Activated B cell treated with CpG ODN at 0.5 μM for 24 hours (primary cell): ENCODE measurements at regions not wholly inside any gene's neighbourhood (a gene's known extent, or its start where the extent isn't known, plus 50 kb on each side); places are given as distances from the start of the nearest gene placed in this dataset.

ENCODE experiments used
- ATAC-seq: fragments of 200-7000 bp; cut with Tn5 transposase; one replicate; pipeline ENCODE4 v1.10.0; 2021; ENCODE audit warnings: low read depth, mild to moderate bottlenecking, moderate library complexity
- CTCF ChIA-PET: fragments of 350-600 bp; sonication (Branson Sonifier 250); formaldehyde crosslinking; loops from one replicate; lab custom pipeline; 2021; ENCODE audit warnings: antibody characterized with exemption; lab: Charles Lee
- POLR2A ChIA-PET: fragments of 350-600 bp; sonication (Branson Sonifier 250); formaldehyde crosslinking; loops from one replicate; lab custom pipeline; 2021; ENCODE audit warnings: antibody characterized with exemption; lab: Charles Lee
- DNase-seq: peaks from one replicate; pipeline ENCODE4 v3.0.0; 2022
- H3K27ac Mint-ChIP-seq: one replicate; pipeline ENCODE4 v1.8.0; 2020; ENCODE audit warnings: mixed read lengths
- H3K27me3 Mint-ChIP-seq: one replicate; pipeline ENCODE4 v1.8.0; 2021; ENCODE audit warnings: mixed read lengths
- H3K36me3 Mint-ChIP-seq: one replicate; pipeline ENCODE4 v1.8.0; 2021; ENCODE audit warnings: low read depth, mixed read lengths
- H3K4me1 Mint-ChIP-seq: one replicate; pipeline ENCODE4 v1.8.0; 2021; ENCODE audit warnings: mixed read lengths
- H3K4me3 Mint-ChIP-seq: one replicate; pipeline ENCODE4 v1.8.0; 2020; ENCODE audit warnings: mild to moderate bottlenecking, mixed read lengths
- H3K9me3 Mint-ChIP-seq: one replicate; pipeline ENCODE4 v1.8.0; 2020; ENCODE audit warnings: mixed read lengths
- intact Hi-C: fragments of 100-400 bp; cut with micrococcal nuclease; formaldehyde crosslinking; loops from one replicate; pipeline ENCODE4 v1.15.1; 2024
- TF ChIP-seq, protein P1 (sequence below): fragments of 200-600 bp; IDR thresholded peaks from one replicate; pipeline ENCODE4 v1.8.0; 2022; ENCODE audit warnings: antibody characterized with exemption, mild to moderate bottlenecking

DNA sequence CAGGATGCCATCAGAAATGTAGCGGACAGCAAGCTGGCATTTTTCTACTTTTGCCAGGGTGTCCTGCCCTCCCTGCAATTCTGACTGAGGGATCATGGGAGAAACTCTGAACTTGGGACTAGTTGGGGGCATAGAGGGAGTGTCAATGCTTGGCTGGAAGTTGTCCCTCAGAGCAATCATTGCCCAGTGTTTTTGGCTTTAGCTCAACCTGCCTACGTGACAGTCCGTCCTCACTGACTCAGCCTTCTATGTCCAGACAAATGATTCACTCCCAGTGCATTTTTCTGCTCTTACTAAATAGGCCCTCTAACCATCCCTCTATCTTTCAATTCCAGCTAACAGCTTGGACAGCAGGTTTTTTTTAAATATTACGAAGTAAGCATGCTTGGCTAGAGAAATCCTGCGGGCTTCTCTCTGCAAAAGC is 627.4 kb downstream of the TLR4 start:
- H3K9me3 Mint-ChIP-seq, result no peaks in the 10 kb centered on the region
- no peaks in the 10 kb centered on the region for H3K4me1 Mint-ChIP-seq
- DNase-seq (no peak), ATAC-seq (no peak)
- no peak overlapping the region for H3K4me3 Mint-ChIP-seq
- TF ChIP-seq, protein P1, sequence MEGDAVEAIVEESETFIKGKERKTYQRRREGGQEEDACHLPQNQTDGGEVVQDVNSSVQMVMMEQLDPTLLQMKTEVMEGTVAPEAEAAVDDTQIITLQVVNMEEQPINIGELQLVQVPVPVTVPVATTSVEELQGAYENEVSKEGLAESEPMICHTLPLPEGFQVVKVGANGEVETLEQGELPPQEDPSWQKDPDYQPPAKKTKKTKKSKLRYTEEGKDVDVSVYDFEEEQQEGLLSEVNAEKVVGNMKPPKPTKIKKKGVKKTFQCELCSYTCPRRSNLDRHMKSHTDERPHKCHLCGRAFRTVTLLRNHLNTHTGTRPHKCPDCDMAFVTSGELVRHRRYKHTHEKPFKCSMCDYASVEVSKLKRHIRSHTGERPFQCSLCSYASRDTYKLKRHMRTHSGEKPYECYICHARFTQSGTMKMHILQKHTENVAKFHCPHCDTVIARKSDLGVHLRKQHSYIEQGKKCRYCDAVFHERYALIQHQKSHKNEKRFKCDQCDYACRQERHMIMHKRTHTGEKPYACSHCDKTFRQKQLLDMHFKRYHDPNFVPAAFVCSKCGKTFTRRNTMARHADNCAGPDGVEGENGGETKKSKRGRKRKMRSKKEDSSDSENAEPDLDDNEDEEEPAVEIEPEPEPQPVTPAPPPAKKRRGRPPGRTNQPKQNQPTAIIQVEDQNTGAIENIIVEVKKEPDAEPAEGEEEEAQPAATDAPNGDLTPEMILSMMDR, result no peak
- intact Hi-C loops, result no loop called here
- H3K27ac Mint-ChIP-seq, result no peak overlapping the region
- ChIA-PET CTCF (no interaction called here), POLR2A (no interaction called here)
- H3K27me3 Mint-ChIP-seq, result no peaks in the 10 kb centered on the region
- H3K36me3 Mint-ChIP-seq, result no peaks in the 10 kb centered on the region

DNA sequence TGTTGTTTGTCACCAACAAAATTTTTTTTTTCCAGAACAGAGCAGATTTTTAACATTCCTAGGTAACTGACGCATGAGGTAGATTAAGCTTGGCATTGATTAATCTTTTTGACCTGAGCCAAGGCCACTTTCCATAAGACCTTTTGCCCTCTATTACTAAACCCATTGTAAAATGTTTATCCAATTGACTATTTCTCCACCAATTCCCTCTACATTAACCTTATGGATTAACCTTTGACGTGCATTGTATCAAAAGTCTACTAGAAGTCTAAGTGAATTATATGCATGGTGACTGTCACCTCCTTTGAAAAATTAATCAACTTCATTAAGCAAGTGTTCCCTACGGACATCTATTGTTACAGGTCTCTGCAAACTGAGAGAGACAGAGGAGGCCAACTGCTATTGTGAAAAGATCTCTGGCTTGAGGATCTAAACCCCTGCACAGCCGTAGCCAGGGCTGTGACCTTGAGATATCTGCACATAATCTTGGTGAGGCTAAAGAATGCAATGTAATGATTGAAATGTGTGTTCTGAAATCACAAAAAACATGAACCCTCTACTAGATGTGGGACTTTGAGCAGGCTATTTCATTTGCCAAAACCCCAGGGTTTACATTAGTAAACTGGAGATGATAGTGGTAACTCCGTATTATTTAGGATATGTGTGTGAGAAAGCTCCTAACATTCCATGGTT is 632.2 kb downstream of the TLR4 start:
- H3K36me3 Mint-ChIP-seq, result no peaks in the 10 kb centered on the region
- H3K4me3 Mint-ChIP-seq, result no peak overlapping the region
- ATAC-seq (no peak), DNase-seq (no peak)
- intact Hi-C loops, result no loop called here
- TF ChIP-seq, protein P1, result no peak
- no peaks in the 10 kb centered on the region for H3K4me1 Mint-ChIP-seq
- no peaks in the 10 kb centered on the region for H3K9me3 Mint-ChIP-seq
- no peaks in the 10 kb centered on the region for H3K27me3 Mint-ChIP-seq
- ChIA-PET CTCF (no interaction called here), POLR2A (no interaction called here)
- no peak overlapping the region for H3K27ac Mint-ChIP-seq

DNA sequence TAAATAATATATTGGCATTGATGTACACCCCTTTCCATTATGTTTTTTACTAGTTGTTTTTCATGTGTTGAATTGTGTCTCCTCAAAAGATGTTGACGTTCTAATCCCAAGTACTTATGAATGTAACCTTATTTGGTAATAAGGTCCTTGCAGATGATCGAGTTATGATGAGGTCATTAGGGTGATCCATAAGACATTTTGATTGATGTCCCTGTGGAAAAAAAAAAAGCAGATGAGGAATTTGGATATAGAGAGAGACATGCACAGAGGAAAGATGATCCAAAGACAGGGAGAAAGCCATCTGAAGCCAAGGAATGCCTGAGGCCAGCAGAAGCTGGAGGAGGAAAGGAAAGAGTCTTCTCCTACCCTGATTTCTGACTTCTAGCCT is 632.7 kb downstream of the TLR4 start:
- TF ChIP-seq, protein P1, result no peak
- Mint-ChIP-seq H3K4me1 (no peaks in the 10 kb centered on the region), H3K27ac (no peak overlapping the region), H3K36me3 (no peaks in the 10 kb centered on the region), H3K27me3 (no peaks in the 10 kb centered on the region), H3K9me3 (no peaks in the 10 kb centered on the region), H3K4me3 (no peak overlapping the region)
- DNase-seq (no peak), ATAC-seq (no peak)
- CTCF ChIA-PET, result no interaction called here
- intact Hi-C loops, result no loop called here
- POLR2A ChIA-PET, result no interaction called here

DNA sequence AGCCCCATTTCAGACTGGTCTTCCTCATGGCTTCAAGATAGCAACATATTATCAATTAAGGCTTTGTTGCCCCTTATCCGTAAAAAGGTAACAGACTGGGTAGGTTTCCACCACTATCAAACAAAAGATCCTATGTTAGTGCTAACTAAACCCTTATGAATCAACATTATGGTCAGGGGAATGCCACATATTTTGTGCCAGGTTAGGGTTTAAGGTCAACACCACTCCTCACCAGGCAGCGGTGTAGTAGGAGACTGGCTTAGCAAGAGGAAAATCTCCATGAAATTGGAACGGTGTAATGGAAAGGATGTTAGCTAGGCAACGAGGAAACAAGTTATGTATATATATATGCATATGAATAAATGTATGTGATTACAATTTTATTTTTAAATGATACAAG is 655.8 kb downstream of the TLR4 start:
- DNase-seq, result no peak
- no peaks in the 10 kb centered on the region for H3K27me3 Mint-ChIP-seq
- H3K9me3 Mint-ChIP-seq, result peaks cover 2% of the 10 kb centered on the region
- no peak overlapping the region for H3K27ac Mint-ChIP-seq
- no peaks in the 10 kb centered on the region for H3K4me1 Mint-ChIP-seq
- CTCF ChIA-PET, result no interaction called here
- no peaks in the 10 kb centered on the region for H3K36me3 Mint-ChIP-seq
- TF ChIP-seq, protein P1, result no peak
- no peak overlapping the region for H3K4me3 Mint-ChIP-seq
- intact Hi-C loops, result no loop called here
- ATAC-seq, result no peak
- POLR2A ChIA-PET, result no interaction called here

DNA sequence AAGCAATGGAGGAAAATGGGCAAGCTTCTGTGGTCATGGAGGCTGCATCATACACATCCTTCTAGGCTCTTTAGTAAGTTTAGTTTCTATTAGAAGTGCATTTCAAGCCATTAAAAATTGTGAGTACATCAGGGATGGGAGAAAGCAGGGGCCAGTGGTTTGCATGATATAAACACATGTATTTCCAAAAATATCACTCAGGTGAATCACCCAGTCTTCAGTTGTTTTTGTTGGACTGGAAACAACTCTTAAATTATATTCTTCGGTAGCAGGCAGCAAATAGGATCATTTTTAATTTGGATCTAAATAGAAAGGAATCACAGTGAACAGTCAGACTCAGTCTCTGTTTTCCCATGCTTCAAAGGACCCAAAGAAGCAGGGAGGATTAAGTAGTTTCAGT is 657.9 kb downstream of the TLR4 start:
- Mint-ChIP-seq H3K4me1 (no peaks in the 10 kb centered on the region), H3K9me3 (peaks cover 2% of the 10 kb centered on the region), H3K4me3 (no peak overlapping the region), H3K27me3 (no peaks in the 10 kb centered on the region), H3K27ac (no peak overlapping the region), H3K36me3 (no peaks in the 10 kb centered on the region)
- TF ChIP-seq, protein P1, result no peak
- POLR2A ChIA-PET, result no interaction called here
- intact Hi-C loops, result no loop called here
- DNase-seq (no peak), ATAC-seq (no peak)
- CTCF ChIA-PET, result no interaction called here
